Neural progenitor cell (in vitro differentiated cells): ENCODE measurements at regions not wholly inside any gene's neighbourhood (a gene's known extent, or its start where the extent isn't known, plus 50 kb on each side); places are given as distances from the start of the nearest gene placed in this dataset.

Source experiments
- DNase-seq: peaks from one replicate; pipeline ENCODE4 v3.0.0-alpha.2; 2016; ENCODE audit warnings: low spot score
- H2AFZ ChIP-seq: fragments of 200-600 bp; sonication (generic); replicated peaks from 2 replicates; pipeline ENCODE4 v1.6.1; 2016; ENCODE audit warnings: antibody characterized with exemption
- H3F3A ChIP-seq: fragments of 200-600 bp; sonication (generic); 2 replicates; pipeline ENCODE4 v1.6.1; 2016; ENCODE audit warnings: antibody characterized with exemption, low read depth
- H3K27ac ChIP-seq: fragments of 200-600 bp; sonication (generic); 2 replicates; pipeline ENCODE4 v1.5.1; 2016; ENCODE audit warnings: mild to moderate bottlenecking
- H3K27me3 ChIP-seq: fragments of 200-600 bp; sonication (generic); 2 replicates; pipeline ENCODE4 v1.6.1; 2016; ENCODE audit warnings: mild to moderate bottlenecking, moderate library complexity
- H3K36me3 ChIP-seq: fragments of 200-600 bp; sonication (generic); 2 replicates; pipeline ENCODE4 v1.5.1; 2016
- H3K4me1 ChIP-seq: fragments of 200-600 bp; sonication (generic); 2 replicates; pipeline ENCODE4 v1.6.1; 2016; ENCODE audit warnings: mixed run types
- H3K4me2 ChIP-seq: fragments of 200-600 bp; sonication (generic); 2 replicates; pipeline ENCODE4 v1.6.1; 2016
- H3K4me3 ChIP-seq: fragments of 200-600 bp; sonication (generic); 2 replicates; pipeline ENCODE4 v1.5.1; 2016
- H3K79me2 ChIP-seq: fragments of 200-600 bp; sonication (generic); 2 replicates; pipeline ENCODE4 v1.6.1; 2016; ENCODE audit warnings: low read depth
- H3K9ac ChIP-seq: fragments of 200-600 bp; sonication (generic); 2 replicates; pipeline ENCODE4 v1.6.1; 2016
- H3K9me3 ChIP-seq: fragments of 200-600 bp; sonication (generic); 2 replicates; pipeline ENCODE4 v1.5.1; 2016; ENCODE audit warnings: low read depth
- H4K20me1 ChIP-seq: fragments of 200-600 bp; sonication (generic); 2 replicates; pipeline ENCODE4 v1.6.1; 2016; ENCODE audit warnings: low read depth
- H3K27ac Mint-ChIP-seq: 3 replicates; pipeline ENCODE4 v1.8.0; 2021; ENCODE audit warnings: mixed read lengths
- H3K27me3 Mint-ChIP-seq: 2 replicates; pipeline ENCODE4 v1.8.0; 2022; ENCODE audit warnings: low read depth, mild to moderate bottlenecking, inconsistent platforms, moderate library complexity, mixed read lengths; ENCODE audit not compliant: insufficient read depth
- H3K36me3 Mint-ChIP-seq: 3 replicates; pipeline ENCODE4 v1.8.0; 2021; ENCODE audit warnings: mixed read lengths
- H3K4me1 Mint-ChIP-seq: 3 replicates; pipeline ENCODE4 v1.8.0; 2021; ENCODE audit warnings: mixed read lengths
- H3K4me3 Mint-ChIP-seq: 3 replicates; pipeline ENCODE4 v1.8.0; 2021; ENCODE audit warnings: mild to moderate bottlenecking, moderate library complexity, mixed read lengths
- H3K9me3 Mint-ChIP-seq: 3 replicates; pipeline ENCODE4 v1.8.0; 2020; ENCODE audit warnings: mixed read lengths
- EZH2 ChIP-seq: fragments of 200-600 bp; sonication (generic); IDR thresholded peaks from 2 replicates; pipeline ENCODE4 v1.6.1; 2017; ENCODE audit warnings: antibody characterized with exemption, mild to moderate bottlenecking, moderate library complexity
- EZH2phosphoT487 ChIP-seq: fragments of 200-600 bp; sonication (generic); IDR thresholded peaks from 2 replicates; pipeline ENCODE4 v1.6.1; 2017; ENCODE audit warnings: antibody characterized with exemption
- TF ChIP-seq, protein P1 (sequence below): fragments of 200-600 bp; sonication (generic); IDR thresholded peaks from 2 replicates; pipeline ENCODE4 v1.5.1; 2017; ENCODE audit warnings: antibody characterized with exemption, mild to moderate bottlenecking

DNA sequence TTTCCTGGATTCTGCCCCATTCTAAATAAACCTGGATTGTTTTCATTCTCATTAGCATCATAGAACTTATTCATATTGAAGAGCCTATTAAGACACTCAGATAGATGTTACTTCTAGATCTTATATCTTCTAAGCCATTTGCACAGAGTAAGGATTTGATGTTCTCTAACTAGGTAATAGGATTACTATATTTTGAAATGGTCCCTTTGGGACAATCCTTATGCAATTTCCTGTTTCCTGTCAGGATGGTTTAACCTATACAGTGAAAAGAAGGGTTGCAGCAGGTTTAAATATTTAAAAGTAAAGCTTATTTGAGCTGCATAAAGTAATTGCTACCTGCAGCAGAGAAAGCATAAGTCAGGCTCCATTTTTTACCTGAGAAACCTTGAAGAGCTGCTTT is 860.1 kb downstream of the TFAP2A start:
- Histone ChIP-seq H3K27ac (no peak overlapping the region), H3K9me3 (no peaks in the 10 kb centered on the region), H3K36me3 (no peaks in the 10 kb centered on the region), H3K4me3 (no peak overlapping the region), H2AFZ (no peak overlapping the region), H4K20me1 (no peaks in the 10 kb centered on the region), H3K27me3 (no peaks in the 10 kb centered on the region), H3K4me2 (no peak overlapping the region), H3K9ac (no peak overlapping the region), H3K4me1 (no peaks in the 10 kb centered on the region), H3K79me2 (no peaks in the 10 kb centered on the region), H3F3A (no peaks in the 10 kb centered on the region)
- Mint-ChIP-seq H3K27me3 (no peaks in the 10 kb centered on the region), H3K4me1 (no peaks in the 10 kb centered on the region), H3K9me3 (peaks cover 26% of the 10 kb centered on the region), H3K27ac (no peak overlapping the region), H3K4me3 (no peak overlapping the region), H3K36me3 (peaks cover 4% of the 10 kb centered on the region)
- no peak for DNase-seq
- TF ChIP-seq, protein P1, sequence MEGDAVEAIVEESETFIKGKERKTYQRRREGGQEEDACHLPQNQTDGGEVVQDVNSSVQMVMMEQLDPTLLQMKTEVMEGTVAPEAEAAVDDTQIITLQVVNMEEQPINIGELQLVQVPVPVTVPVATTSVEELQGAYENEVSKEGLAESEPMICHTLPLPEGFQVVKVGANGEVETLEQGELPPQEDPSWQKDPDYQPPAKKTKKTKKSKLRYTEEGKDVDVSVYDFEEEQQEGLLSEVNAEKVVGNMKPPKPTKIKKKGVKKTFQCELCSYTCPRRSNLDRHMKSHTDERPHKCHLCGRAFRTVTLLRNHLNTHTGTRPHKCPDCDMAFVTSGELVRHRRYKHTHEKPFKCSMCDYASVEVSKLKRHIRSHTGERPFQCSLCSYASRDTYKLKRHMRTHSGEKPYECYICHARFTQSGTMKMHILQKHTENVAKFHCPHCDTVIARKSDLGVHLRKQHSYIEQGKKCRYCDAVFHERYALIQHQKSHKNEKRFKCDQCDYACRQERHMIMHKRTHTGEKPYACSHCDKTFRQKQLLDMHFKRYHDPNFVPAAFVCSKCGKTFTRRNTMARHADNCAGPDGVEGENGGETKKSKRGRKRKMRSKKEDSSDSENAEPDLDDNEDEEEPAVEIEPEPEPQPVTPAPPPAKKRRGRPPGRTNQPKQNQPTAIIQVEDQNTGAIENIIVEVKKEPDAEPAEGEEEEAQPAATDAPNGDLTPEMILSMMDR, result no peak
- no peak for TF ChIP-seq EZH2
- TF ChIP-seq EZH2phosphoT487, result no peak

- no peaks in the 10 kb centered on the region for H3K79me2 ChIP-seq
- H3K27me3 ChIP-seq, result no peaks in the 10 kb centered on the region
- Mint-ChIP-seq H3K27ac (no peak overlapping the region), H3K36me3 (peaks cover 4% of the 10 kb centered on the region), H3K27me3 (no peaks in the 10 kb centered on the region), H3K4me1 (no peaks in the 10 kb centered on the region), H3K9me3 (peaks cover 26% of the 10 kb centered on the region), H3K4me3 (no peak overlapping the region)
- H3K36me3 ChIP-seq, result no peaks in the 10 kb centered on the region
- no peak overlapping the region for H2AFZ ChIP-seq
- H3F3A ChIP-seq, result no peaks in the 10 kb centered on the region
- no peaks in the 10 kb centered on the region for H4K20me1 ChIP-seq
- no peak overlapping the region for H3K4me2 ChIP-seq
- no peak overlapping the region for H3K9ac ChIP-seq
- H3K4me1 ChIP-seq, result no peaks in the 10 kb centered on the region
- no peak overlapping the region for H3K4me3 ChIP-seq
- DNase-seq, result no peak
- no peak overlapping the region for H3K27ac ChIP-seq
- no peak for TF ChIP-seq EZH2
- TF ChIP-seq, protein P1, result no peak
- TF ChIP-seq EZH2phosphoT487, result no peak
- no peaks in the 10 kb centered on the region for H3K9me3 ChIP-seq
Observed at GRCh38 chr6:9554323-9554722, 860.6 kb downstream of the TFAP2A start.

DNA sequence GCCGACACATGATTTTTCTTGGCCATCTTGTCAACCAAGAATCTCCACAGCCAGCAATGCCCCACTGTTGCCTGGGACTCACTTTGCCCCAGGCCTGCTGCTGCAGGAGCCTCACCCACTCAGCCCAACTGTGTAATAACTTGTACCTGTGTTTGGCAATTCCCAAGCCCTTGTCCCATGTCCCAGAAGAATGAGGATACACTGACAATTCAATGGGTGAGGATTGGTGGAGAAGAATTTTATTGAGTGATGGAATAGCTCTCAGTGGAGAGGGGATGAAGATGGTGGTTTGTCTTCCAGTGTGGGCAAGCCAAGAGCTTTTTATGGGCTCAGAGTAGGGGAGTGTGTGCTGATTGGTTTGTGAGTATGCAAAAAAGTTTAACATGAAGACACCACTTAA is 861.9 kb downstream of the TFAP2A start:
- Mint-ChIP-seq H3K36me3 (peaks cover 4% of the 10 kb centered on the region), H3K4me1 (no peaks in the 10 kb centered on the region), H3K4me3 (no peak overlapping the region), H3K27me3 (no peaks in the 10 kb centered on the region), H3K27ac (no peak overlapping the region), H3K9me3 (peaks cover 26% of the 10 kb centered on the region)
- DNase-seq, result no peak
- Histone ChIP-seq H3K4me1 (no peaks in the 10 kb centered on the region), H3K9me3 (no peaks in the 10 kb centered on the region), H3K36me3 (no peaks in the 10 kb centered on the region), H4K20me1 (no peaks in the 10 kb centered on the region), H3F3A (no peaks in the 10 kb centered on the region), H3K9ac (no peak overlapping the region), H2AFZ (no peak overlapping the region), H3K27ac (no peak overlapping the region), H3K79me2 (no peaks in the 10 kb centered on the region), H3K27me3 (no peaks in the 10 kb centered on the region), H3K4me3 (no peak overlapping the region), H3K4me2 (no peak overlapping the region)
- TF ChIP-seq EZH2, result no peak

GRCh38 chr6:9543649-9544048 is 871.2 kb downstream of the TFAP2A start:
- Histone ChIP-seq H2AFZ (no peak overlapping the region), H3K4me1 (no peaks in the 10 kb centered on the region), H3K9ac (no peak overlapping the region), H3F3A (no peaks in the 10 kb centered on the region), H3K79me2 (no peaks in the 10 kb centered on the region), H3K27ac (no peak overlapping the region), H3K36me3 (no peaks in the 10 kb centered on the region), H3K4me2 (no peak overlapping the region), H3K27me3 (no peaks in the 10 kb centered on the region), H4K20me1 (no peaks in the 10 kb centered on the region), H3K4me3 (no peak overlapping the region), H3K9me3 (no peaks in the 10 kb centered on the region)
- Mint-ChIP-seq H3K9me3 (no peaks in the 10 kb centered on the region), H3K4me3 (no peak overlapping the region), H3K27ac (no peak overlapping the region), H3K36me3 (no peaks in the 10 kb centered on the region), H3K27me3 (peaks cover 2% of the 10 kb centered on the region), H3K4me1 (no peaks in the 10 kb centered on the region)
- TF ChIP-seq EZH2 (no peak), EZH2phosphoT487 (no peak)
- TF ChIP-seq, protein P1, result no peak
- DNase-seq, result no peak
